ENCODE measurements at regions not wholly inside any gene's neighbourhood (a gene's known extent, or its start where the extent isn't known, plus 50 kb on each side); places are given as distances from the start of the nearest gene placed in this dataset.
A peak's percentile ranks its signal among the peaks of the same experiment; 100 is the strongest.

DNA sequence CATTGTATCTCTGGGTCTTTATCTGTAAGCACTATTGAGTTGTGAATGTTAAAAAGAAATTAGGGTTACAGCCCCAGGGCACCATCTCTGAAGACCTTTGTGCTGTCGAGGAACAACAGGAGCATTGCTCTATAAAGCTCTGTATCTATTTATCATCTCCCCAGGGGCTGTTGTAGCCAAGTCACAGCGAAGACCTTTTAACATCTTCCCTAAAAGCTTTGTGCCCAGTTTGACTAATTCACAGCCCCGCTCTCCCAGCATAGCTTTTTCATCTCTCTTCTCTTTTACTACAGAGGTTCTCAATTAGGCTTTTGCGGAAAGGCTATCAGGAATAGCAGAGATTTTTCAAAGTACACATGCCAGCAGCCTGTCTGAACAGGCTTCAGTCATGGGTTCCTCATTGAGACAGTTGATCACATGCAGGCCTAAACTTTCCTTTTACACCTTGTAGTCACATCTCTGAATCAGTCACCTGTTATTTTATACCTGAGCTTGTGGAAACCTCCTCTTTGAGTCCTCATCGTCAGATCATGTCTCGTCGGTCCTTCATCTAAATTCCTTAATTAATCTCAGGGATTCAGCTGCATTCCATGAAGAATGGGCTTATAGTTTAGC, 140.5 kb downstream of the NPR3 start:
- TF ChIP-seq, protein P1, sequence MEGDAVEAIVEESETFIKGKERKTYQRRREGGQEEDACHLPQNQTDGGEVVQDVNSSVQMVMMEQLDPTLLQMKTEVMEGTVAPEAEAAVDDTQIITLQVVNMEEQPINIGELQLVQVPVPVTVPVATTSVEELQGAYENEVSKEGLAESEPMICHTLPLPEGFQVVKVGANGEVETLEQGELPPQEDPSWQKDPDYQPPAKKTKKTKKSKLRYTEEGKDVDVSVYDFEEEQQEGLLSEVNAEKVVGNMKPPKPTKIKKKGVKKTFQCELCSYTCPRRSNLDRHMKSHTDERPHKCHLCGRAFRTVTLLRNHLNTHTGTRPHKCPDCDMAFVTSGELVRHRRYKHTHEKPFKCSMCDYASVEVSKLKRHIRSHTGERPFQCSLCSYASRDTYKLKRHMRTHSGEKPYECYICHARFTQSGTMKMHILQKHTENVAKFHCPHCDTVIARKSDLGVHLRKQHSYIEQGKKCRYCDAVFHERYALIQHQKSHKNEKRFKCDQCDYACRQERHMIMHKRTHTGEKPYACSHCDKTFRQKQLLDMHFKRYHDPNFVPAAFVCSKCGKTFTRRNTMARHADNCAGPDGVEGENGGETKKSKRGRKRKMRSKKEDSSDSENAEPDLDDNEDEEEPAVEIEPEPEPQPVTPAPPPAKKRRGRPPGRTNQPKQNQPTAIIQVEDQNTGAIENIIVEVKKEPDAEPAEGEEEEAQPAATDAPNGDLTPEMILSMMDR (IDR thresholded peaks at IDR 0.05; ENCODE audit: low read depth, low read length) = no peak
- in situ Hi-C loops (cut with HindIII; ENCODE audit: low sequenced_read_pairs) = no loop called here

DNA sequence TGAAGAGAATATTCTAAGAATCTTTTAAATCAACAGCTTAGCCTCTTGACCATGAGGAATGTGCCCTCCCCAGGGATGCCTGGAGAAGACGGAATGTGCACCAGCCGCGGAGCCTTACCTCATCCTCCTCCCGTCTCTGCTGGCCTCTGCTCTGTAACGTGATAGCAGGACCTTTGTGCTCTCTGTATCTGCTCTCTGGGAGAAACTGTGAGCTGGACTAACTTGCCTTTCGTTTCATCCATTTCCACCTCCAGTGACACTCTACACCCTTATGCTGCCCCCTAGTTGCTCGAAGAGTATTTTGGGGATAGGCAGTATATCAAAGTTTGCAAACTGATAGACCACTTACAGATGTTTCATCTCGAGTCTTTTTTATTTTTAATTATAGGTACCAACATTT, 141.4 kb downstream of the NPR3 start:
- peak; percentile 79 for DNase-seq (ENCODE audit: low read depth, low spot score)
- in situ Hi-C loops (cut with HindIII; ENCODE audit: low sequenced_read_pairs) = no loop called here
- TF ChIP-seq, protein P1 (IDR thresholded peaks at IDR 0.05; ENCODE audit: low read depth, low read length) = peak; percentile 40
- H3K4me3 ChIP-seq (ENCODE audit: low read depth, low read length) = no peak overlapping the region

More for the DNA sequence above, 140.5 kb downstream of the NPR3 start:
- no peak for DNase-seq (ENCODE audit: low read depth, low spot score)
- H3K4me3 ChIP-seq (ENCODE audit: low read depth, low read length) = no peak overlapping the region

DNA sequence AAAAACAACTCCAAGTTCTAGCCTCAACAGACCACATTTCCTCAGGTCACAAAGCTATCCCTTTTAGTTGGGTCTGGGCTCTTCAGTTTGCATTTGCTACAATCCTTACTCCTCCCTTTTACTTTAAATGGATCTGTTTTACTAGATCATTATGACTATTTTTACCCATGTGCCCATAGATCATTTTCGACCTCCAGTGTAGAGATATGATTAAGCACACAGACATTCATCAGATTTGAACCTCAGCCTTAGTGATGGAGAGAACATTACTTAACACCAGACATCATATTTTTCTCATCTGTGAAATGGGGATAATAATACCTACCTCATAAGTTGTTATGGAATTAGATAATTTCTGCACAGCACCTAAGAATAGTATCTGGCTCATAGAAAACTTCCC, 141.9 kb downstream of the NPR3 start:
- H3K4me3 ChIP-seq (ENCODE audit: low read depth, low read length) = no peak overlapping the region
- in situ Hi-C loops (cut with HindIII; ENCODE audit: low sequenced_read_pairs) = no loop called here
- TF ChIP-seq, protein P1 (IDR thresholded peaks at IDR 0.05; ENCODE audit: low read depth, low read length) = no peak
- DNase-seq (ENCODE audit: low read depth, low spot score) = no peak

DNA sequence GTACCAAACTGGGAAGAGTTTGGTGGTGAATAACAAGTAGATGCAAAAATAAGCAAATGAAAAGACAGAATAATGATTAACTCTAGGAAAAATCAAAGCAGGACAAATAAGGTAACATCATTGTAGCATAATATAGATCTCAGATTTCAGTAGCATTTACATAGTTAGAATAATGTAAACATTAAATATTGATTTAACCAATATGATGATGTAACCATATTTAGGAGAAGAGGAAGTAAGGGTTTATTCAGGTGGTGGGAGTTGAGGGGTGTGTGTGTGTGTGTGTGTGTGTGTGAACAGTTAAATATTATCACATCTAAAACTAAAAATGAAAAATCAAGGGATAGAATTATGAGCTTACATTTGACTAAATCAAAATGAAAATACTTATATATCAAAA, 143.4 kb downstream of the NPR3 start:
- no peak overlapping the region for H3K4me3 ChIP-seq (ENCODE audit: low read depth, low read length)
- in situ Hi-C loops (cut with HindIII; ENCODE audit: low sequenced_read_pairs) = no loop called here
- no peak for DNase-seq (ENCODE audit: low read depth, low spot score)
- TF ChIP-seq, protein P1 (IDR thresholded peaks at IDR 0.05; ENCODE audit: low read depth, low read length) = no peak

DNA sequence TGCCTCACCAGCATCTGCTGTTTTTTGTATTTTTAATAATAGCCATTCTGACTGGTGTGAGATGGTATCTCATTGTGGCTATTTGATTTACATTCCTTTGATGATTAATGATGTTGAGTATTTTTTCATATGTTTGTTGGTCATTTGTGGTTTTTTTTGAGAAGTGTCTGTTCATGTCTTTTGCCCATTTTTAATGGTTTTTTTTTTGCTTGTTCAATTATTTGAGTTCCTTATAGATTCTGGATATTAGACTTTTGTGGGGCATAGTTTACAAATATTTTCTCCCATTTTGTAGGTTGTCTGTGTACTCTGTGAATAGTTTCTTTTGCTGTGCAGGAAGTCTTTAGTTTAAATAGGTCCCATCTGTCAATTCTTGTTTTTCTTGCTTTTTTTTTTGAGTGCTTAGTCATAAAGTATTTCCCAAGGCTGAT, 148.1 kb downstream of the NPR3 start:
- H3K4me3 ChIP-seq (ENCODE audit: low read depth, low read length) = no peak overlapping the region
- TF ChIP-seq, protein P1 (IDR thresholded peaks at IDR 0.05; ENCODE audit: low read depth, low read length) = no peak
- DNase-seq (ENCODE audit: low read depth, low spot score) = peak; percentile 19
- in situ Hi-C loops (cut with HindIII; ENCODE audit: low sequenced_read_pairs) = no loop called here

DNA sequence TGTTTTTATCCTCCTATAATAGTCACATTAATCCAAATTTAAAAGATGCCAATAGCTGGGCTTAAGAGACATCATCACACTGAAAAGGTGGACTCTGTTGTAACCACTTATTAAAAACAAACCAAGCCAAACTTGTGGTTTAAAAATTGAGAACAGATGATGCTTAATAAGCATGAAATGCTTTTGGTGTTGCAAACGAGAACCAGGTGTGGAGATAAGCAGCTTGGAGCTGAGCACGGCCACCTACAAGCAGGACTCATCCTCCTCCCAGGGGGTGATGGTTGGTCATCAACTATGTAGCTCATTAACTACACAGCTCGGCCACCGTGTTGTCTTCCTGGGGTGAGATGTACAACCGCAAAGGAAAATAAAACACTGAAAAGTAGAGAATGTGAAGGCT, 154.4 kb downstream of the NPR3 start:
- TF ChIP-seq, protein P1 (IDR thresholded peaks at IDR 0.05; ENCODE audit: low read depth, low read length) = no peak
- in situ Hi-C loops (cut with HindIII; ENCODE audit: low sequenced_read_pairs) = no loop called here
- H3K4me3 ChIP-seq (ENCODE audit: low read depth, low read length) = no peak overlapping the region
- DNase-seq (ENCODE audit: low read depth, low spot score) = peak; percentile 51
